Vagina (tissue), 2 donors: ENCODE measurements at regions not wholly inside any gene's neighbourhood (a gene's known extent, or its start where the extent isn't known, plus 50 kb on each side); places are given as distances from the start of the nearest gene placed in this dataset.

Source experiments
- DNase-seq, 2 donors: peaks; one replicate each; pipeline ENCODE4 v3.0.0-alpha.2; 2017; ENCODE audit errors: extremely low spot score in 2 of 2
- H3K27ac ChIP-seq: fragments of 200-600 bp; sonication (generic); one replicate; pipeline ENCODE4 v1.5.1; 2019
- H3K27me3 ChIP-seq: fragments of 200-600 bp; sonication (generic); one replicate; pipeline ENCODE4 v1.5.1; 2019
- H3K36me3 ChIP-seq, 2 donors: fragments of 200-600 bp; sonication (generic); one replicate each; pipeline ENCODE4 v1.5.1; 2017 to 2019
- H3K4me1 ChIP-seq: fragments of 200-600 bp; sonication (generic); one replicate; pipeline ENCODE4 v1.5.1; 2019
- H3K4me3 ChIP-seq, 2 donors: fragments of 200-600 bp; sonication (generic); 1 replicate in 1 of 2; 2 replicates in 1 of 2; pipeline ENCODE4 v1.5.1; 2016 to 2019
- H3K9me3 ChIP-seq: fragments of 200-600 bp; sonication (generic); one replicate; pipeline ENCODE4 v1.5.1; 2019
- POLR2A ChIP-seq, 2 donors: fragments of 450-650 bp; IDR thresholded peaks; one replicate each; pipeline ENCODE4 v1.6.1; 2017; ENCODE audit warnings: antibody characterized with exemption in 2 of 2, mild to moderate bottlenecking in 2 of 2, moderate library complexity in 2 of 2
- POLR2AphosphoS5 ChIP-seq, 2 donors: sonication (generic); formaldehyde crosslinking; IDR thresholded peaks; one replicate each; pipeline ENCODE4 v1.9.0; 2017; ENCODE audit warnings: antibody characterized with exemption in 2 of 2, mild to moderate bottlenecking in 2 of 2, low read depth in 1 of 2; ENCODE audit not compliant: insufficient read depth in 1 of 2
- intact Hi-C: fragments of 100-400 bp; cut with DNase I; formaldehyde crosslinking; loops from one replicate; pipeline ENCODE4 v1.15.1; 2023
- TF ChIP-seq, protein P1 (sequence below), 3 experiments: fragments of 450-650 bp in 2 of 3; fragments of 200-600 bp in 1 of 3; sonication (generic) in 1 of 3; IDR thresholded peaks; one replicate each; pipeline ENCODE4 v1.5.1; 2017 to 2019; ENCODE audit warnings: antibody characterized with exemption in 3 of 3, mild to moderate bottlenecking in 2 of 3, moderate library complexity in 2 of 3

DNA sequence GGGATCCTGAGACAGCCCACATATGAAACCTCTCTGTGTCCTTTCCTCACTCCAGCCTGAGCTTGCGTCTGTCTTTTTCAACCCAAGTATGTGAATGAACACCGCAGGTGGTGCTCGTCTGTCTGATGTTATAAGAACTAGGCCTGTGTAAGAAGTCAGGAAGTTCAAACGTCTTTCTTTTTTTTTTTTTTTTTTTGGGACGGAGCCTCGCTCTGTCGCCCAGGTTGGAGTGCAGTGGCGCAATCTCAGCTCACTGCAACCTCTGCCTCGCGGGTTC lies 92.3 kb downstream of the ANKRD10 start:
- intact Hi-C loops: no loop called here
- H3K27me3 ChIP-seq: no peaks in the 10 kb centered on the region
- H3K36me3 ChIP-seq: no peaks in the 10 kb centered on the region
- TF ChIP-seq, protein P1, sequence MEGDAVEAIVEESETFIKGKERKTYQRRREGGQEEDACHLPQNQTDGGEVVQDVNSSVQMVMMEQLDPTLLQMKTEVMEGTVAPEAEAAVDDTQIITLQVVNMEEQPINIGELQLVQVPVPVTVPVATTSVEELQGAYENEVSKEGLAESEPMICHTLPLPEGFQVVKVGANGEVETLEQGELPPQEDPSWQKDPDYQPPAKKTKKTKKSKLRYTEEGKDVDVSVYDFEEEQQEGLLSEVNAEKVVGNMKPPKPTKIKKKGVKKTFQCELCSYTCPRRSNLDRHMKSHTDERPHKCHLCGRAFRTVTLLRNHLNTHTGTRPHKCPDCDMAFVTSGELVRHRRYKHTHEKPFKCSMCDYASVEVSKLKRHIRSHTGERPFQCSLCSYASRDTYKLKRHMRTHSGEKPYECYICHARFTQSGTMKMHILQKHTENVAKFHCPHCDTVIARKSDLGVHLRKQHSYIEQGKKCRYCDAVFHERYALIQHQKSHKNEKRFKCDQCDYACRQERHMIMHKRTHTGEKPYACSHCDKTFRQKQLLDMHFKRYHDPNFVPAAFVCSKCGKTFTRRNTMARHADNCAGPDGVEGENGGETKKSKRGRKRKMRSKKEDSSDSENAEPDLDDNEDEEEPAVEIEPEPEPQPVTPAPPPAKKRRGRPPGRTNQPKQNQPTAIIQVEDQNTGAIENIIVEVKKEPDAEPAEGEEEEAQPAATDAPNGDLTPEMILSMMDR (IDR thresholded peaks at IDR 0.05): no peak
- no peak for TF ChIP-seq POLR2A (IDR thresholded peaks at IDR 0.05)
- no peak for TF ChIP-seq POLR2AphosphoS5 (IDR thresholded peaks at IDR 0.05; ENCODE audit: insufficient read depth in 1 of 2, low read depth in 1 of 2)
- peak in 1 of 2 donors; percentile 47 for DNase-seq
- no peak overlapping the region for H3K27ac ChIP-seq
- no peak overlapping the region for H3K4me3 ChIP-seq
- H3K4me1 ChIP-seq: no peaks in the 10 kb centered on the region
- H3K9me3 ChIP-seq: no peaks in the 10 kb centered on the region

- H3K9me3 ChIP-seq: no peaks in the 10 kb centered on the region
- intact Hi-C loops: no loop called here
- peak in 1 of 2 donors; percentile 52 for DNase-seq
- no peaks in the 10 kb centered on the region for H3K36me3 ChIP-seq
- H3K4me1 ChIP-seq: no peaks in the 10 kb centered on the region
- H3K27ac ChIP-seq: no peak overlapping the region
- H3K4me3 ChIP-seq: no peak overlapping the region
- TF ChIP-seq, protein P1 (IDR thresholded peaks at IDR 0.05): no peak
- TF ChIP-seq POLR2AphosphoS5 (IDR thresholded peaks at IDR 0.05; ENCODE audit: insufficient read depth in 1 of 2, low read depth in 1 of 2) (no peak), POLR2A (IDR thresholded peaks at IDR 0.05) (no peak)
- no peaks in the 10 kb centered on the region for H3K27me3 ChIP-seq
Measured at GRCh38 chr13:110824702-110825300, 90.1 kb downstream of the ANKRD10 start.

- intact Hi-C loops: no loop called here
- TF ChIP-seq POLR2A (IDR thresholded peaks at IDR 0.05) (no peak), POLR2AphosphoS5 (IDR thresholded peaks at IDR 0.05; ENCODE audit: insufficient read depth in 1 of 2, low read depth in 1 of 2) (no peak)
- TF ChIP-seq, protein P1 (IDR thresholded peaks at IDR 0.05): no peak
Measured at GRCh38 chr13:110825516-110825915, 89.4 kb downstream of the ANKRD10 start.

DNA sequence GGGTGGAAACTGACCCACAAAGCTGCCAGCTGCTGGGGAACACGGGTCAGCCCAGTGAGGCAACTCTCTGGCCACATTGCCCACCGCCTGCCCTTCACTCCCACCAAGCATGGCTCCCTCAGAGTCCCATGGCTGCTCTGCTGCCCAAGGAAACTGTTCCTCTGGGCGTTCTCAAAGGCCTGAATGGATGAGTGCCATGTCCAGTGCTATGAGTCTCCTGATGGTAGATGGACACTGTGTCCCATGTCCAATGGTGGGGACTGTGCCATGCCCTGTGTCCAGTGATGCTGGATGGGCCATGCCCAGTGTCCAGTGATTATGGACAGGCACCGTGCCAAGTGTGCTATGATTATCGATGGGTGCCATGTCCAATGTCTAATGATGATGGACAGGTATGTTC lies 88.8 kb downstream of the ANKRD10 start:
- Histone ChIP-seq H3K27me3 (no peaks in the 10 kb centered on the region), H3K4me3 (no peak overlapping the region), H3K4me1 (no peaks in the 10 kb centered on the region), H3K9me3 (no peaks in the 10 kb centered on the region), H3K36me3 (no peaks in the 10 kb centered on the region), H3K27ac (no peak overlapping the region)
- no peak for TF ChIP-seq POLR2A (IDR thresholded peaks at IDR 0.05)
- TF ChIP-seq, protein P1 (IDR thresholded peaks at IDR 0.05): no peak
- no peak for TF ChIP-seq POLR2AphosphoS5 (IDR thresholded peaks at IDR 0.05; ENCODE audit: insufficient read depth in 1 of 2, low read depth in 1 of 2)
- DNase-seq: peak in 1 of 2 donors; percentile 40
- intact Hi-C loops: no loop called here

More at GRCh38 chr13:110825516-110825915, 89.4 kb downstream of the ANKRD10 start:
- DNase-seq: peak in 1 of 2 donors; percentile 74
- H3K27me3 ChIP-seq: no peaks in the 10 kb centered on the region
- no peaks in the 10 kb centered on the region for H3K9me3 ChIP-seq
- H3K4me1 ChIP-seq: no peaks in the 10 kb centered on the region
- H3K36me3 ChIP-seq: no peaks in the 10 kb centered on the region
- H3K4me3 ChIP-seq: no peak overlapping the region
- no peak overlapping the region for H3K27ac ChIP-seq

DNA sequence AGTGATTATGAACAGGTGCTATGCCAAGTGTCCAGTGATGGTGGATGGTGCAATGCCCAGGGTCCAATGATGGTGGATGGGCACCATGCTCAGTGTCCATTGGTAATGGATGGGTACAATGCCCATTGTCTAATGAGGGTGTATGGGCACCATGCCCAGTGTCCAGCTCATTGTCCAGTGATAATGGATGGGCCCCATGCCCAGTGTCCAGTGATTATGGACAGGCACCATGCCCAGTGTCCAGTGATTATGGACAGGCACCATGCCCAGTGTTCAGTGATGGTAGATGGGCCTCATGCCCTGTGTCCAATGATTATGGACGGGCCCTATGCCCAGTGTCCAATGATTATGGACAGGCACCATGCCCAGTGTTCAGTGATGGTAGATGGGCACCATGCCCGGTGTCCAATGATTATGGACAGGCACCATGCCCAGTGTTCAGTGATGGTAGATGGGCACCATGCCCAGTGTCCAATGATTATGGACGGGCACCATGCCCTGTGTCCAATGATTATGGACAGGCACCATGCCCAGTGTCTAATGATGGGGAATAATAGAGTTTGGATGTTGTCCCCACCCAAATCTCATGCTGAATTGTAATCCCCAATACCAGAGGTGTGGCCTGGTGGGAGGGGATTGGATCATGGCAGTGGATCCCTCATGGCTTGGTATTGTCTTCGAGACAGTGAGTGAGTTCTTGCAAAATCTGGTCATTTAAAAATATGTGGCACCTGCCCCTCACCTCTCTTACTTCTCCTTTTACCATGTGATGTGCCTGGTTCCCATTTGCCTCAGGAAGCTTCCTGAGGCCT lies 87.8 kb downstream of the ANKRD10 start:
- Histone ChIP-seq H3K27me3 (no peaks in the 10 kb centered on the region), H3K4me1 (no peaks in the 10 kb centered on the region), H3K27ac (no peak overlapping the region), H3K4me3 (no peak overlapping the region), H3K36me3 (no peaks in the 10 kb centered on the region), H3K9me3 (no peaks in the 10 kb centered on the region)
- peak in 1 of 2 donors; percentile 72 for DNase-seq
- intact Hi-C loops: no loop called here
- TF ChIP-seq POLR2A (IDR thresholded peaks at IDR 0.05) (no peak), POLR2AphosphoS5 (IDR thresholded peaks at IDR 0.05; ENCODE audit: insufficient read depth in 1 of 2, low read depth in 1 of 2) (no peak)
- TF ChIP-seq, protein P1 (IDR thresholded peaks at IDR 0.05): no peak
